Fibroblast of pulmonary artery (primary cell): ENCODE measurements at regions not wholly inside any gene's neighbourhood (a gene's known extent, or its start where the extent isn't known, plus 50 kb on each side); places are given as distances from the start of the nearest gene placed in this dataset.
A peak's percentile ranks its signal among the peaks of the same experiment; 100 is the strongest.

Experiments
- DNase-seq: peaks from one replicate; pipeline ENCODE4 v3.0.0-alpha.2; 2010; ENCODE audit warnings: low read depth
- H3K4me3 ChIP-seq: replicated peaks from 2 replicates; pipeline ENCODE4 v1.5.1; 2011; ENCODE audit warnings: low read depth, mild to moderate bottlenecking, control low read depth, low read length, moderate library complexity
- TF ChIP-seq, protein P1 (sequence below): IDR thresholded peaks from 2 replicates; pipeline ENCODE4 v1.5.1; 2011; ENCODE audit warnings: mild to moderate bottlenecking, control low read depth, low read length, inconsistent platforms; ENCODE audit errors: missing control alignments

DNA sequence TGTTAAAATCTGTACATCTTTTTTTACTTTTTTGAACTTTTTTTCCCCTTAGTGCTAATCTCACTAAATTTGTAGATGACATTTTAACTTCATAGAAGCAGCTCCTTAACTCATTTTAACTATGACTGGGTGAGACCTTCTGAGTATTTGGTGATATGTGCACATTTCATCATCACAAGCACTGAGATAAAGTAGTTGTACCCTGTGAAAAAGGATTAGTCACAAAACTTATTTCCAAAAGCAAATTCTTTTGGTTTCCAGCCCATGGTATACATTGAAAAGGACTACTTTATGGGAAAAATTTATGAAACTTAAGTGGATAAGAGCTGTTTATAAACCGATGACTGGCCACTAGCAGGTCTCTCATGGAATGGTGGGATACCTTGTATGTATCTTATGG lies 581.5 kb downstream of the PLCL1 start:
- H3K4me3 ChIP-seq = no peak overlapping the region
- TF ChIP-seq, protein P1, sequence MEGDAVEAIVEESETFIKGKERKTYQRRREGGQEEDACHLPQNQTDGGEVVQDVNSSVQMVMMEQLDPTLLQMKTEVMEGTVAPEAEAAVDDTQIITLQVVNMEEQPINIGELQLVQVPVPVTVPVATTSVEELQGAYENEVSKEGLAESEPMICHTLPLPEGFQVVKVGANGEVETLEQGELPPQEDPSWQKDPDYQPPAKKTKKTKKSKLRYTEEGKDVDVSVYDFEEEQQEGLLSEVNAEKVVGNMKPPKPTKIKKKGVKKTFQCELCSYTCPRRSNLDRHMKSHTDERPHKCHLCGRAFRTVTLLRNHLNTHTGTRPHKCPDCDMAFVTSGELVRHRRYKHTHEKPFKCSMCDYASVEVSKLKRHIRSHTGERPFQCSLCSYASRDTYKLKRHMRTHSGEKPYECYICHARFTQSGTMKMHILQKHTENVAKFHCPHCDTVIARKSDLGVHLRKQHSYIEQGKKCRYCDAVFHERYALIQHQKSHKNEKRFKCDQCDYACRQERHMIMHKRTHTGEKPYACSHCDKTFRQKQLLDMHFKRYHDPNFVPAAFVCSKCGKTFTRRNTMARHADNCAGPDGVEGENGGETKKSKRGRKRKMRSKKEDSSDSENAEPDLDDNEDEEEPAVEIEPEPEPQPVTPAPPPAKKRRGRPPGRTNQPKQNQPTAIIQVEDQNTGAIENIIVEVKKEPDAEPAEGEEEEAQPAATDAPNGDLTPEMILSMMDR = no peak
- DNase-seq = no peak

DNA sequence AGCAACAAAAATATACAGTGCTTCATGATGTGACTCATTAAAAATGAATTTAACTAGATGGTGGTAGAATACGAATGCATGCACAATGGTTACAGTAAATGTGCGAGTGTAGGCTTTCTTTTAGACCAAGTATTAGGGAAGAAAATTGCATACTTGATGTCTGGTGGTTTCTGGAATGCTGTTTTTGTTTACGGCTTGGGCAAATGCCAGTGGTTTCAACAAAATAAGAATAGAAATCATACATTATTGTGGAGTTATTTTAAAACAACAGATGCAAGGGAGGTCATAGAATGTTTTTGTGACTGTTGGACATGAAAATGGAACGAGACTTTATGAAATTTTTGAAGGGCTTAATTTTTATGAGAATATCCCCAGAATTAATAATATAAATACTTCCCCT lies 580.9 kb downstream of the PLCL1 start:
- TF ChIP-seq, protein P1 = no peak
- H3K4me3 ChIP-seq = no peak overlapping the region
- no peak for DNase-seq

DNA sequence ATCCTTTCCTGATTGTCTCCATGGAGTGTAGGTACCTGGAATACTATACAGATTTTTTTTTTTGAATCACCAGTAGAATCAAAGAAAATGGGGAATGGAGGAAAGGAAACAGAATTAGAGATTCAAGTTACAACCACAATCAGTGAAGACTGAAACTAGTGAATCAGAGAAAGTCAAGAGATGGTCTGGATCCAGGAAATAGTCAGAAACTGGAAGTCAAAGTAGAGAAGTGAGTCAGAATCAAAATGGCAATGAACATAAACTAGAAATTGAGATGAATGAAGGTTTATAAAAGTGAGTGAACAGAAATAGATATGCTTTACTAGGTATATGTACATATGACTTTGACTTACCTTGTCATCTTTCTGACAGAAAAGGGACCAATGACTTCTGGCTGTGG lies 579.0 kb downstream of the PLCL1 start:
- H3K4me3 ChIP-seq = no peak overlapping the region
- DNase-seq = no peak
- TF ChIP-seq, protein P1 = no peak

DNA sequence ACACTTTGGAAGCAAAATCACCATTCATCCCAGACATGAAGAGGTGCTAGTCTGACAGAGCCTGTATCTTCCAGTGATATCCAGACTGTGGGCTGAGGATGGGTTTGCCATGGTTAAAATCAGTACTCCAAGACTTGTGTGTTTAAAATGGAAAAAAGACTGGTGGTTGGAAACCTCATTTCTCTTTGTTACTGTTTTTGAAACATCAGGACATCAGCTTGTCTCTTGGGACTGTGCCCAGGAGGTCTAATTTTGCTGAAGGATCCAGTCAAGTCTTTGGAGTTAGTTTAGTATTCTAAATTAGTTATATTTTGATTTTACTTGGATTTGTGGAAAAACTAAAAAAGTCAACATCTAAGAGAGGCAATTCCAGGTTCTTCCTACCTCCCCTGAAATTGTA lies 578.4 kb downstream of the PLCL1 start:
- H3K4me3 ChIP-seq = no peak overlapping the region
- TF ChIP-seq, protein P1 = no peak
- DNase-seq = no peak

DNA sequence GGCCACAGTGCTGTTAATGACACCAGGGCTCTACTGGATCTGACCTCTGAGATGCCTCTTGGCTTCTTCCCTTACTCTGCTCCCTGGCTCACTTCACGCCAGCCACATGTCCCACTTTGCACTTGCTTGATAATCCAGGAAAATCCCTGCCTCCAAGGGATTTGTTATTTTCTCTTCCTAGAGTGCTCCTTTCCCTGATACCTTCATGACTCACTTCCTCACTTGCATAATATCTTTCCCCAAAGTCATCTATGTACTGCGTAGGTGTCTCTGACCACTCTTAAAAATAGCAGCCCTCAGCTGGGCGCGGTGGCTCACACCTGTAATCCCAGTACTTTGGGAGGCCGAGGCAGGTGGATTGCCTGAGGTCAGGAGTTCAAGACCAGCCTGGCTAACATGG lies 572.3 kb downstream of the PLCL1 start:
- DNase-seq = peak; percentile 3
- TF ChIP-seq, protein P1 = no peak
- no peak overlapping the region for H3K4me3 ChIP-seq

DNA sequence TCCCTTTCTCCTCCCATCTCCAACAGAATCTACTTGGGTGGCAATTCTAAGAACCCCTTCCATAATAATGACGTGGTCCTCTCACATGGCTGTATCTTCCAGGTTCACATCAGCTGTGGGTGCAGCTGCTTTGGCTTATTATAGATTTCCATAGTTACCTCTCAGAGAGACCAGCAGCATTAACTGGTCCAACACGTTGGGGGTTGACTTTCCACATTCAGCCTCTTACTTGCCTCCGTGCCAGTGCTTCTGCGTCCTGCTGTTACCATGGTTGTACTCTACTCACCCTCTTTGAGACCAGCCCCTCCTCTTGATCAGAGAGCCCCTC lies 570.7 kb downstream of the PLCL1 start:
- H3K4me3 ChIP-seq = no peak overlapping the region
- TF ChIP-seq, protein P1 = no peak
- DNase-seq = no peak

DNA sequence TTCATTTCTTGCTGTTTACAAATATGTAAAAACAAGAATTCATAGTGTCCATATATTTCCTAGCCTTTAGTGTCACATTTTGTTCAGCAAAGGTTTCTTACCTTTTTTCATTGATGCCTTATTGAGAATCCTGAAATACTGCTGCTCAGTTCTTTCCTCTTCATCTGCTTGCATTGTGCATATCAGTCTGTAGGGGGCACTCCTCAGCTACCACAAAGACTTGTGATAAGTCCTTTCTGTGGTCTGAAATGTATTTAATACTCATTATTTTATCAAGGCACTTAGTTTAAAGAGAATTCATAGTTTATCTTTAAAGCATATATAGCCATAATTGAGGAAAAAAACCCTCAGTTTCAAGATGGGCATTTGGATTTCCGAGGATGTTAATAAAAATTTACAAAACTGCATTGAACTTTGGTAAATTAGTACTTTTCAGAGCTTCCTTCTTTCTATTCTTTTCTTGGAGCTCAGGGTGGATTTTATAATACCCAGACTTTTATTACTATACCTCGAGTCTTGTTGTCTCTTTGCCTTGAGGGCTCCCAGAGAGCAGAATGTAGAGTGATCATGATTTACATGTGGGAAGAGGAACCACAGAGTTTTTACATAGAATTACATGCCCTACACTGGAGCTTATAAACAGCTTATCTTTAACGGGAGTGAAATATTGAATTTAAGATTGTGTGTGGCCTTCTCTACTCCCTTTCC lies 570.1 kb downstream of the PLCL1 start:
- TF ChIP-seq, protein P1 = peak; percentile 74
- DNase-seq = peak; percentile 65
- H3K4me3 ChIP-seq = no peak overlapping the region
